ELR (cell line): ENCODE measurements at regions not wholly inside any gene's neighbourhood (a gene's known extent, or its start where the extent isn't known, plus 50 kb on each side); places are given as distances from the start of the nearest gene placed in this dataset.
A peak's percentile ranks its signal among the peaks of the same experiment; 100 is the strongest.
"Not testable (repeated sequence)": the region's sequence is repeated elsewhere in the genome, so short reads cannot be mapped to it uniquely, and the experiment has no call there.

ENCODE experiments used
- DNase-seq: peaks from one replicate; pipeline ENCODE4 v3.0.0-alpha.2; 2015; ENCODE audit warnings: low read depth

- DNase-seq, result peak; percentile 17
These were observed 73.9 kb downstream of the RMI1 start for GRCh38 chr9:84054341-84055010.

DNA sequence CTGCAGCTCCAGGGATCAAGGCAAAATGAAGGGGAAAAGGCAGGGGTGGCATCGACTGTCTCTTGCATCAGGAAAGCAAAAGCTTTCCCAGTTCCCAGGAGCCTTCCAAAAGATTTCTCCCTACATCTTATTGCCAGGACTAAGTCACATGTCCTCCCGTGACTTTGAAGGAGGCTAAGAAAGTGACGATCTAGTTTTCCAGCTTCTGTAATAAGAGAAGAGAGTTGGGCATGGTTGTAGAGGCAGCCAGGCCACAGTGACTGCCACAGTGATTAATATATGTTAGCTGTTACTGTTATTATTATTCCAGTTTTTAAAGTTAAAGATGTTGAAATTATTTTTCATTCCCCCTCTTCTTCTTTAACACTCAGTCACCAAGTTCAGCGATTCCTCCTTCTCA is 77.1 kb downstream of the RMI1 start:
- DNase-seq, result no peak

DNA sequence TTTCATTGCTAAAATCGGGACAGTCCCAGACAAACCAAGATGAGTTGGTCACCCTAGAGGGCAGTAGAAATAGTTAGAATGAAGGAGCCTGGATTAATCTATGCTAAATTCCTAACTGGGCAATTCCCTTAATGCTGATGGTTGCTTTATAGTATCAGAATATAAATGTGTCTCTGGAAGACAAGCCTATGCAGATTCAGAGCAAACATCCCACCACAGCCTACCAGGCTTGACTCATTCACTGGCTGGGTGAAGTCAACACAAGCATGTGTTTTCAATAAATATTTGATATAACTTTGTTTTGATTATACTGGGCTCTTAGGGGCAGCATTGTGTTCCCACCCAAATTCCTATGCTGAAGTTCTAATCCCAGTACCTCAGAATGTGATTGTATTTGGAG is 79.3 kb downstream of the RMI1 start:
- no peak for DNase-seq

DNA sequence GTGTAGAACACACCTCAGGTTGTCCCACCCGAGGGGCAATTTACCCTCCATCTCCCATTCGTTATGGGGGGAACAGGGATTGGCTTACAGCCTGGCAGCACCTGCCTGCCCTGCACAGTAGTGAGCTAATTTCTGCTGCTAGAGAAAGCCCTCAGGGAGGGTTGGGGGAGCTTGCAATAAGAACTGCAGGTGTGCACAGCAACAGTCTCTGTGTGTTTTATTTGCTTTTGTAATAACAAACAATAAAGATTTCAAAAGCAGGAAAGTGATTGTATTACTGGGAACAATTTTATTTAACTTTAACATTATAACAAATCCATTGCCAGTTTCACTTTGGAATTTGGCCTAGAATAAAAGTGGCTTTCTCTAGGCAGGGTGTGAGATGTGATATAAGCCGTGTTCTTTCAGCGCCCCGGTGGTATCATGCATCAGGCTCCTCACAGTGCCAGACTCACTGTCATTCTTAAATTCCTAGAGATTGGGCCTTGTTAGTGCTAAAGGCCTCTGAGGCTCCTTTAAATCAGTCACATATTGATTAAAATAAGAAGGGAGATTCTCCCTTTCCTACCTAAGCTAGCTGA is 81.1 kb downstream of the RMI1 start:
- DNase-seq, result no peak

DNA sequence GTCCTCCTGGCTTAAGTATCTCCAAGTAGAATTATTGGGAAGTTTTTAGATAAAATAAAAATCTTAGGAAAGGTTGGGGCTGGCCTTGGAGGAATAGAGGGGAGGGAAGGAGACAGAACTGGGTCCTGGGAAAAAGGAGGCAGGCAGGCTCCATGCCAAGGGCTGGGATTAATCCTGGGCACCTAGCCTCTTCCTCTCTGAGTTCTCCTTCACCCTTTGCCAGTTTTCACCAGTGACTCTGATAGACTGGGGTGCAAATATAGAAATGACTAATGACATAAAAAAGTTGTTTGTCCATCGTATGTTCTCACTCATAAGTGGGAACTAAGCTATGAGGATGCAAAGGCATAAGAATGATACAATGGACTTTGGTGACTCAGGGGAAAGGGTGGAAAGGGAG is 81.9 kb downstream of the RMI1 start:
- no peak for DNase-seq

DNA sequence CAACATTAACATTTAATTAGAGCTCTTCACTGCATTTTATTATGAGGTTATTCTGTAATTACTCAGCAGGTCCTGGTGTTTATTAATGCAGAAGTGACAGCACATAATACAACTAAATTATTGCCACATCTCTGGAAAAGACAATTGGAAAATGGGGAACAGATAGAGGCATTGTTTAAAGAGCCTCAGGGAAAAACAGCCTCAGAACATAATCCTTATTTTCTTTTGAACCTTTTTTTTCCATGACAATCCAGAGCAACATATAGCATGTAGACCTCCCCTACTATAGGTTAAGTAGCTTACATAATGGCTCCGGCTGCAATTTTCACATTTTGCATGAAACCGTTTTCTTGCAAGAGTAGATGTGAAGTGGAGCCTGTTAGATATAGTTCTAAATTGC is 87.2 kb downstream of the RMI1 start:
- no peak for DNase-seq

DNA sequence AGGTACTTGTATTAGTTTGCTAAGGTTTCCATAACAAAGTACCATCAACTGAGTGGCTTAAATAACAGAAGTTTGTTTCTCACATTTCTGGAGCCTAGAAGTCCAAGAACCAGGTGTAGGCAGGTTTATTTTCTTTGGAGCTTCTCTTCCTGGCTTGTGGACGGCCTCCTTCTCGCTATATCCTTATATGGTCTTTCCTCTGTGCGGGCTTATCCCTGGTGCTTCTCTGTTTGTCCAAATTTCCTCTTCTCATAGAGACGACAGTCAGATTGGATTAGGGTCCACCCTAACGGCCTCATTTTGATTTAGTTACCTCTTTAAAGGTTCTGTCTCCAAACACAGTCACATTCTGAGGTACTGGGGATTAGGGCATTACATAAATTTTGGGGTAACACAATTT is 88.3 kb downstream of the RMI1 start:
- no peak for DNase-seq

- DNase-seq, result no peak
These were observed 90.0 kb downstream of the RMI1 start for GRCh38 chr9:84070590-84070989.

- no peak for DNase-seq
These were observed 92.1 kb downstream of the RMI1 start for GRCh38 chr9:84072621-84073180.

GRCh38 chr9:84075004-84075403 is 94.4 kb downstream of the RMI1 start:
- no peak for DNase-seq

DNA sequence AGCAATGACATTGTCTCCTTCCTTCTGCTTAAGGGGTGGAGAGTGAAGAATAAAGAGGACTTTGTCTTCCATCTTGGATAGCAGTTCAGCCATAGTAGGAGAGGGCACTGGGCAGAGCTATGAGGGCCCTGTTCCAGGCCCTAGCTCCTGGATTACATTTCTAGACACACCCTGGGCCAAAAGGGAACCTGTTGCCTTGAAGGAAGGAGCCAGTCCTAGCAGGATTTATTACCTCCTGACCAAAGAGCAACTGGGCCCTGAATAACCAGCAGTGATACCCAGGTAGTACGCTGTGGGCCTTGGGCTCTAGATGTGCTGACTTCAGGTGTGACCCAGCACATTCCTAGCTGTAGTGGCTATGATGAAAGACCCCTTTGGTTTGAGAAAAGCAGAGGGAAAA is 95.8 kb downstream of the RMI1 start:
- no peak for DNase-seq

DNA sequence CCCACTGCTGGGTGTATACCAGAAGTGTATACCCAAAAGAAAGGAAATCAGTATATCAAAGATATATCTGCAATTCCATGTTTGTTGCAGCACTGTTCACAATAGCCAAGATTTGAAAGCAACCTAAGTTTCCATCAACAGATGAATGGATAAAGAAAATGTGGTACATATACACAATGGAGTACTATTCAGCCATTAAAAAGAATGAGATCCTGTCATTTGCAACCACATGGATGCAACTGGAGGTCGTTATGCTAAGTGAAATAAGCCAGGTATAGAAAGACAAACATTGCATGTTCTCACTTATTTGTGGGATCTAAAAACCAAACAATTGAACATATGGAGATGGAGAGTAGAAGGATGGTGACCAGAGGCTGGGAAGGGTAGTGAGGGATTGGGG is 97.2 kb downstream of the RMI1 start:
- not testable (repeated sequence) for DNase-seq

DNA sequence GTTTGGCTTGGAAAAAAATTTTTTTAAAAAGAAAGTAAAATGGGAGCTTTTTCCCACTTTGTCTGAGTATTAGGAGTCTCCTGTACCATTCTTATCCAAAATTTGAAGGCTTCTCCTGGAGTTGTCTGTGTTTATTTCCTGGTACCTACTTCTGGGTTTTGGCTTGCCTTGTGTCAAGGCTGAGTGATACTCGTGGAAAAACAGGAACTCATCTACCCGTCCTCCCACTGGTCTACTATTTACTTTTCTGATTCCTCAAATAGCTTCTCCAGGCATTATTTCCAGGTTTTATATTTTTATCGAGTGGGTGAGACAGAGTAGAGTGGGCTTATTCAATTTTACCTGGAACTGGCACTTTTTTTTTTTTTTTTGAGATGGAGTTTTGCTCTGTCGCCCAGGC is 99.4 kb downstream of the RMI1 start:
- DNase-seq, result no peak

DNA sequence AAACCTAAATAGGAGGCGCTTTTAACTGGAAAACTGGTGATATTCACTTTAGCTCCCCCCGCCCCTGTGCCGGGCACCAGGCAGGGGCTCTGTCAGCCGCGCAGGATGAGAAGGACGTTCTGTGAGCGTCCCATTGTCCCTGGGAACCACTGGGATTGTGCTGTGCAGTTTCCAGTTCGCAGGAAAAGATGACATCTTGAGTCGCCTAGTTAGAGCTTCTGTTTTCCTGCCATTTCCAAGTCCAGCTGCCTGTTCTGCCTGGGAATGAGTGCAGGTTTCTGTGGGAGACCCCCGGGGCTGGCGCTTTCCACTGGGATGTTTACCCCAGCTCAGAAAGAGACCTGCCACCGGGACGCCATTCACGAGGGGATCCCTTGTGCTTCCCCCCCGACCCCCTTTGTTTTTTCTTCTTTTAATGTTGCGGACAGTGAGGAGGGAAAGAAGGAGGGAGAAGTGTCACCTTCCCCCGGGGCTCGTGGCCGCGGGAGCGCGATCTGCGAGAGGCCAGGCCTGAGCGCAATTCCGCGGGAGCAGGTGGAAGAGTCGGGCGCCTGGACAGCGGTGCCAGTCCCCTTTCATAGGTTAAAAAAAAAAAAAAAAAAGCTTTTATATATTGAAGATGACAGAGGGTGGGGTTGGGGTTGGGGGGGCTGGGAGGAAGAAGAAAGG is 121.5 kb downstream of the RMI1 start:
- DNase-seq, result no peak

GRCh38 chr9:84103651-84104377 is 123.2 kb downstream of the RMI1 start:
- no peak for DNase-seq

GRCh38 chr9:84107081-84107480 is 126.5 kb downstream of the RMI1 start:
- no peak for DNase-seq

DNA sequence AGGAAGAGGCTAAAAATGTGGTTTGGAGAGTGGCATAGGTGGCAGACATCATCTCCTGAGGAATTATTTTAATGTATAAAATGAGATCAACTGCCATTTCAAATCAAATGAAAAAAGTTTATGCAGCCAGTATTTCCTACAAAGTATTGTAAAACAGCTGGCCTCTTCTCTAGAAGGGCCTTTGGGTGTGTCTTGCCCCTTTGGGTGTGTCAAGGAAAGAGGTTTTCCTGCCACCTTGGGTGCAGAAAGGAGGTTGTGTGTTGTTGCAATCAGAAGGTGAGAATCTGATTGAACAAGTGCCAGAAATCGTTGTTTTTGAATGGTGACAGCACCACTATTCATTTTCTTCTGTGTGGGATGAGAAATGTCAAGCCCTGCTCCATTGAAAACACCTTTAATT is 127.4 kb downstream of the RMI1 start:
- no peak for DNase-seq

GRCh38 chr9:84111726-84112125 is 131.1 kb downstream of the RMI1 start:
- peak; percentile 39 for DNase-seq

GRCh38 chr9:84121991-84122523 is 141.5 kb downstream of the RMI1 start:
- no peak for DNase-seq

GRCh38 chr9:84122572-84122971 is 142.0 kb downstream of the RMI1 start:
- DNase-seq, result no peak

- no peak for DNase-seq
These were observed 143.2 kb downstream of the RMI1 start for GRCh38 chr9:84123648-84124406.

DNA sequence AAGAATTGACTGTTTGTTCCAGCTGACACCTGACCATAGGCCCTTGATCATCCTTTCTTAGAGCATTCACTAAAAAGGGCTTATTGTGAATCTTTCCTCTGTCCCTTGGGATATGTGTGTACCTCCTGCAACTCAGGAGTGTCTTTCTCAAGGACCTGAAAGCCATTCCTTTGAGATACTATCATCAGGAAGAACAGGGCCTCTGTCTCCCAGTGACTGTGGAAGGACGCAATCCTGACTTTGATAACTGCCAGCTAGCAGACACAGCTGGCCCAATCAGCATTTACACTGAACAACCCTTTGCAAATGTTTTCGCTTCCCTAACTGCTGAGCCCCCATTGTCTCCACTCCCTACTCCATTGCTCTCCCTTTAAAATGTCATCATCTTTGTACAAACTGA is 144.4 kb downstream of the RMI1 start:
- no peak for DNase-seq
